Iris pigment epithelial cell (primary cell): ENCODE measurements at regions not wholly inside any gene's neighbourhood (a gene's known extent, or its start where the extent isn't known, plus 50 kb on each side); places are given as distances from the start of the nearest gene placed in this dataset.
A peak's percentile ranks its signal among the peaks of the same experiment; 100 is the strongest.

ENCODE experiments used
- DNase-seq: peaks from one replicate; pipeline ENCODE4 v3.0.0-alpha.2; 2011; ENCODE audit warnings: low read depth

DNA sequence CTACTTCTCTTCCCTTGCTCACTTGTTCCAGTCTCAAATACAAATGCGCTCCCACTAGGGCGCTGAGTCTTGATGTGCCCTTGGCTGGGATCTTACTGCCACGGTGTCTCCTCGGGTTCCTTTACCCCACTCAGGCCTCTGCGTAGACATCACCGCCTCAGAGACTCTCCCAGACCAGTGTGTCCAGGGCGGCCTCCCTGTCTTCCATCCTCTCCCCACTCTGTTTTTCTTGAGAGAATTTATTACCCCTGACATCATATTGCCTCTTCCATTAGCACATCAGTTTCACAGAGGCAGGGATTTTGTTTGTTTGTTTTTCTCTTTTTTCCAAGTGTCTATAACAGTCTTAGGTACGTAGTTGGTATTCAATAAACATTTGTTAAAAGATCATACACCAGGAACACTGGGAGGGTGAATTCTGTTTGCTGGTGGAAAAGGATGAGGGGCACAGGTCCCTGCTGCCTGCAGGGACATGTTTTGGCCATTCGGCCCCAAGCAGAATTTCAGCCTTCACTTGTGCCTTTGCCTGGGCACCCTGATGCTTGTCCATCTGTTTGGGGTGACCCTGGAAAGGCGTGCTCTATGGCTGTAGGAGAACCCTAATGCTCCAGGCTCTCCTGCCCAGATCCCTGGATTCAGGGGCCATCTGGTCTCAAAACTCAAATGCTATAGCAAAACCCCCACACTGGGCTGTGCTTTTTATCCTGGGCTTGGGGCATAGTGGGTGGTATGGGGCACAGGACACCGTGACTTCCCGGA is 55.0 kb downstream of the RPL37A start:
- no peak for DNase-seq

- no peak for DNase-seq
These were observed 55.6 kb downstream of the RPL37A start for GRCh38 chr2:216554286-216554685.

DNA sequence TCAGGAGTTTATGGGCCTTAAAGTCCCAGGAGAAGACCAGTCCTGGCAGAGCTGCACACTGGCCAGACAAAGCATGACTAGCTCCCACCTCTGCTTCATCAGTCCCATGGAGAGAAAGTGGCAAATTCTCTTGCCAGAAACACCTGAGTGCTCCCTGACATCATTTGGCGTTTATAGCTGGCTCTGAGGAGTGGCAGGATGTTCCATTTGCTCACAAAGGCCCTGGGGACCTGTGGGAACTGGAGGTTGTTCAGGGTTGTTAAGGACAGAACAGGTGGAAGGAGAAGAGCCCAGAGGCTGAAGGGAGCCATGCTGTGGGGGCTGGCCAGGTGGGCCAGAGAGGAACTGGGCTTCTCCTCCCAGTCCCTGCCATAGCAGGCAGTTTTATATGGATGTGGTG is 56.1 kb downstream of the RPL37A start:
- no peak for DNase-seq

DNA sequence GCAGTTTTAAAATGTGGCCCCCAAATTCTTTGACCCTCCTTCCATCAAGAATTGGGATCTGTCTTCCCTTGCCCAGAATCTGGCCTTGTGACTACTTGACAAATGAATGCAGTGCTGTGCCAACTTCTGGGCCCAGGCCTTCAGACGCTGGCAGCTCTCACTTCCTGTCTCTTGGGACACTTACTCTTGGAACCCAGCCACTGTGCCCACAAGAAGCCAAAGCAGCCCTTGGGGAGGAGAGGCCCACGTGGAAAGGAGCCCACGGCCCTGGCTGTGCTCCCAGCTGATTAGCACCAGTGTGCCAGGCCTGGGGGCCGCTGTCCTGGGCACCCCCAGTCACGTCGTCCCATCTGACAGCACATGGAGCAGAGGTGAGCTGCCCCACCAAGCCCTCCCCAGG is 56.6 kb downstream of the RPL37A start:
- DNase-seq, result no peak

DNA sequence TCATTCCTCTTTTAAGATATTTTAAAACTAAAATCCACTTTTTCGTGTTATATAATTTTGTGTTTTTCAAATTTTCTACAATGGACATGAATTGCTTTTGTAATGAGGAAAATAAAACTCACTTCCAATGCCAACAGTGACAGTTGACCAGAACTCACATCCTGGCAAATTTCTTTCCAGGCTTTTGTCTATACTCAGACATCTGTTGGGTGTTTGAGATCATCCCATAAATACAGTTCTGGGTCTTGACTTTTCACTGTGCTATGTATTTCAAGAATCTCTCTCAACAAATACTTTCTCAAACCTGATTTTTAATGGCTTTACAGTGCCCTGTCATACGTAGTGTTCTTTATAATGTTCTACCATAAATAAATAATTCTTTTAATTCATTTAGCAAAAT is 57.6 kb downstream of the RPL37A start:
- DNase-seq, result no peak

DNA sequence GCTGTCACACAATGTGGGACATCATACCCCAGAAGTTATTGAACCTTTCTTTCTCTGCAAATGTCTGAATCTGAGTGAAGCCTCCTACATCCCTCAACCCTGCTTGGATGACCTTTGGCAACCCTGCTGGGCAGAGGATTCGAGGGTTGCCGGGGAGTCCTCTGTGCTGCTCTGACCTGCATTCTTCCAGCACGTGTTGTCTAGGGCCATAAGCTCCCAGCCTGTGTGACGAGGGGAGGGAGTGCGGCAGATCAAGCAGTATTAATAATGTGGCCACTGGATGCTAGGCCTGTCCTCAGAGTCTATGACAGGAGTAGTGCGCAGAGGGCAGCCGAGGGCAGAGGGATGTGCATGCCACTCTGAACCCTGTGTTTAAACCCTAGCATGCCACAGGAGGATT is 58.8 kb downstream of the RPL37A start:
- DNase-seq, result no peak

GRCh38 chr2:216557820-216558219 is 59.2 kb downstream of the RPL37A start:
- DNase-seq, result no peak

DNA sequence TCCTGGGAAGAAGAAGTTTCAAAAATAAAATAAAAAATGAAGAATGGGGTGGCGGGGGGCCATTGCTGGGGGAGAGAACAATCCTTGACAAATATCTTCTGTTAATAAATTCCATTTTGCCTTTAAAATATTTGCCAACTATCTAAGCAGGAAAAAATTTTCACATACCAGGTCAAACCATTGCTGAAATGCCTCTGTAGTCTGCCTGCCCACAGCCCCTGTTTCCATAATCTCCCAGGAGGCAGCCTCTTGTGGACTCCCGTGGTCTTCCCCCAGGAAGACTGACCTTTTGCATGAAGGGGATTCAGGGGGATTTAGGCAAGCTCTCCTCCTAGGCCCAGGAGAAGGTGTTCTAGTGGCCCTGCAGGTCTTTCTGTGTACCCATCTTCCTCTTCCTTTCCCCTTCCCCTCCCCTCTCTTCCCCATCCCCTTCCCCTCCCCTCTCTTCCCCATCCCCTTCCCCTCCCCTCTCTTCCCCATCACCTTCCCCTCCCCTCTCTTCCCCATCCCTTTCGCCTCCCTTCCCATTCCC is 61.0 kb downstream of the RPL37A start:
- DNase-seq, result peak; percentile 59

GRCh38 chr2:216560838-216561270 is 62.2 kb downstream of the RPL37A start:
- peak; percentile 92 for DNase-seq

DNA sequence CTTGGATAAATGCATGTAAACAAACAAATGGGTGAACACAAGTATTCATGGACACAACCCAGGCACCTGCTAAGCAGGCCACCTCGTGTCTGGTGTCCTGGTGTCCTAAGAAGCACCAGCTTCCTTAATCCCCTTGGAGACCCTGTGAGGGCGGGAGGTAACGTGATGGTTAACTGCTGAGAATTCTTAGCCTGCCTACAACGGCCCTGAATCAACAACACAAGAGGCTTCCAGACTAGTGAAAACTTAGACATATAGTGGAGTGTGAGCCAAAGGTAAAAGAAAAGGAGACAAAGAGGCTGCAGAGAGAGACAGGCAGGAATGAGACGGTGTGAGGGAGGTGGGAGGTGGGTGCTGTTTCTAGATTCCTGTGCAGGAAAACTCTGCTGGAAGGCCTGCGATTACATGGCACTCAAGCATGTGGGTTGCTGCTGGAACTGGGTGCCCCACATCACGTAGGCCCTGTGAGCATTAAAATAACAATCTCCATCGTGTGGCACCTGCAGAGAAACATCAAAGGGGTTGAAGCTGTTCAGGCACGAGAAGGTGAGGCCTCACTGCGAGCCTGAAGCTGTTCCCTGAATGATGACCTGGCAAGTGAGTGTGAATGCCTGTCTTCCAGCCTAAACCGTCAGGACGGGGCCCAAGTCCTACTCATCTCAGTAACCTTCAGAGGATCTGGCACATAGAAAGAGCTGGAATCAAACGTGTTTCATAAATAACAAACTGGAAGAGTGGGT is 64.2 kb downstream of the RPL37A start:
- DNase-seq, result no peak

DNA sequence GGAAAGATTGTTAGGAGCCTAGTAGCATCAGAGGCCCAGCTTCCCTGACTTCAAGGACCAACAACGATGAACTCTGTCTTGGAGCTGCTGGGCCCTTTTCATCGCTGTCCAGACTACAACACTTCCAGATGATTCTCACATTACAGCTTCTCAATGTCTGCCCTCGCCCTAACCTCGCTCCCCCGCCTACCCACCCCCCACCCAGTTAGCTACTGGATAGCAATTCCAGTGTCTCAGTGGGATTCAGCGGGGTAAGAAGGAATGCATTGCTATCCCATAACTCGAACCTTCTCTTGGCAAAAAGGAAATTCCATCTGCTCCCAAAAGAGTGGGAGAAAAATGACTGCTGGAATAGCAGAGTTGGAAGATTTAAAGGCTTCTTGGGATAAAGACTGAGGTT is 65.0 kb downstream of the RPL37A start:
- DNase-seq, result no peak

DNA sequence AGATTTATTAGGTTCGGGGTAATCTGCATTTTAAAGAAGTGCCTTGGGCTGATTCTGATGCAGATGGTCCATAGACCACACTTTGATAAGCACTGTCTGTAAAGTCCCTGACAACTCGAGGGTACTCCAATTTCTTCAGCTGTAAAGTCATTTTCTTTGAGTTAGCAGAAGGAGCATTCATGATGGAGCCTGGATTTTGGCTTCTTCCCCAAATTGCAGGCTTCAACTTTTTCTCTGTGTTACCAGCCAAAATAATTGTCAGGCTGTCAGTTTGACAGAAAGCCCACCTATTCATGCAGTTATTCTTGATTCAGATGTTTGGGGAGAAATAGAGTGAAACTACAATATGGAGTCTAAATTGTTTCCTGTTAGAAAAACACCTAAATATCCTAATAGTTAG is 66.0 kb downstream of the RPL37A start:
- no peak for DNase-seq

GRCh38 chr2:216565956-216566355 is 67.3 kb upstream of the IGFBP2 start:
- DNase-seq, result no peak

DNA sequence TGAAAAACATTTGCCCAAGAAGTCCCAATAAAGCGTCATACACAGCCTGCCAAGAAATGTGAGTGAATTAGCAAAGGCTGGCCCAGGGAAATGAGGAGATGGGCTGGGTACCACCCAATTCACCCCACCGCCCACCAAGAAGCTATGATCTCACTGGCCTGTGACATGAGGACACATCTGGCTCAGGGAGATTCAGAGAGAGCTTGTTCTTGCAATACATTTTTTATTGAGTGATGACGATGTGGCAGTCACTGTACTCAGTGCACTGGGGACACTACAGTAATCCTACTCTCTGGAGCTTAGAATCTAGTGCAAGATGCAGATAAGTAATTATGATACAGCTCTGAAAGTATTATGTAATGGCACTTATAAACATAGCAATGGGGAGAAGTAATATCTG is 64.6 kb upstream of the IGFBP2 start:
- DNase-seq, result no peak

DNA sequence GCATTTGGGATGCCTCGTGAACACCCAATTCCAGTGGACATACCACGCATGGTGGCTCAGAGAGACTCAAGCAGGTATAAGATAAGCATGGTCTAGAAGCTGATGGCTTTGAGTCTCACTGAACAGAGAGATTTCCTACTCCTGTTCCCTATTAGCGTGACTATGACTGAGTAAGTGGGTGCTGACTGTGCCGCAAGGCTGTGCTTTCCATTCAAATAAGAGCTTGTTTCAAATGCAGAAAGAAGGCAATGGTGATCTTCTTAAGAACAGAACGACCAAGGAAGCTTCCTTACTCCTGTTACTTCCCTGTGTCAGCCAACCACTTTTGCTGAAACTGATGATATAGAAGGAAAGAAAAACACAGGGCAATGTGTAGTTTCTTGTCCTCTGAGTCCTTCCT is 63.5 kb upstream of the IGFBP2 start:
- no peak for DNase-seq

GRCh38 chr2:216570357-216570756 is 62.9 kb upstream of the IGFBP2 start:
- no peak for DNase-seq

GRCh38 chr2:216571178-216571908 is 61.9 kb upstream of the IGFBP2 start:
- DNase-seq, result no peak

DNA sequence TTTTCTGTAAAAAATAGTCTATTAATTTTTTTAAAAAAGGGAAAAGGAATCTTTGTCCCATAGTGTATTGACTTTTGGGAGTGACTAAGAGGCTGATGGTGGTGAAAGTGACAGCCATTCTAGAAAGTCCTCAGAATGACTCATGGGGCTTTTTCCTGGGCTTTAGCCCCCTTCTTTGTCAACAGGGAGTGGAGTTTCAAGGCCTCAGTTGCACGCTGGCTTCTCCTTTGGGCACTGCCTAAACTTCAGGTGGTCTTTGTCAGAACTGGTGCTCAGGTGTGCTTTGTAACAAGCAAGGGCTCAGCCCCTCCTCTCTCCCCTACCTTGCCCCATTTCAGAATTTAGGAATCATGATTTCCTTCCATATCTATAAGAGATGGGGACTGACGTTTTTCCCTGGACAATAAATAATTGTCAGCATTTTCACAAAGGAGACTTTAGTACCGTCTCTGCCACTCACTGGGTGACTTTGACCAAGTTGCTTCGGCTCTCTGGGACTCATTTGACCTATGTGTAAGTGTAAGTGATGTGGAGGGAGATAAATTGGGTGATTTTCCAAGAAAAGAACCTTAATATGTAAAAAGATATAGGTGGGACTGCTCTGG is 61.2 kb upstream of the IGFBP2 start:
- DNase-seq, result no peak

GRCh38 chr2:216572582-216573578 is 60.3 kb upstream of the IGFBP2 start:
- no peak for DNase-seq

GRCh38 chr2:216574046-216574445 is 59.2 kb upstream of the IGFBP2 start:
- peak; percentile 31 for DNase-seq

GRCh38 chr2:216574586-216574985 is 58.6 kb upstream of the IGFBP2 start:
- DNase-seq, result no peak
